CD4-positive, alpha-beta T cell treated with Interleukin-10 for 1 hour (primary cell): ENCODE measurements at regions not wholly inside any gene's neighbourhood (a gene's known extent, or its start where the extent isn't known, plus 50 kb on each side); places are given as distances from the start of the nearest gene placed in this dataset.

Experiments used
- DNase-seq: peaks from one replicate; pipeline ENCODE4 v3.0.0-alpha.2; 2020

DNA sequence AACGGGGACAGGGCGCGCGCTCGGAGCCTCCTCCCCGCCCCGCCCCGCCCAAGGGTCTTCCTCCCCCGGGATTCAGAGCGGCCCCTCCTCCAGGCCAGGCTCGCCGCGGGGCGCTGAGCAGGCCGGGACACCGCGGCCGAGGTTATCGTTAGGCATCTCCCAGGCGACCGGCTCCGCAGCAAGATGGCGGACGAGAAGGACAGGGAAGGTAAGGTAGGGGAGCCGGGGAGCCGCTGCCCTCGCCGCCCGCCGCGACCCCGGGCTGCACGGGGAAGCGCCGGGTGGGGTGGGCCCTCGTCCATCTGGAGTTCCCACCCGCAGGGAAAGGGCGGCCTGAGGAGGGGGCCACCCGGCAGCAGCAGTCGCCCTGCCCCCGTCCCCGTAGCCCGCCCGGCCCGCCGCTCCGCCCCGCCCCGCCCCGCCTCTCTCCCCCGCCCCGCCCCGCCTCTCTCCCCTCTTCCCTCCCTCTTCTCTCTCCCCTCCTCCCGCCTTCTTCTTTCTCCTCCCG, 105.9 kb upstream of the HNRNPU start:
- no peak for DNase-seq

DNA sequence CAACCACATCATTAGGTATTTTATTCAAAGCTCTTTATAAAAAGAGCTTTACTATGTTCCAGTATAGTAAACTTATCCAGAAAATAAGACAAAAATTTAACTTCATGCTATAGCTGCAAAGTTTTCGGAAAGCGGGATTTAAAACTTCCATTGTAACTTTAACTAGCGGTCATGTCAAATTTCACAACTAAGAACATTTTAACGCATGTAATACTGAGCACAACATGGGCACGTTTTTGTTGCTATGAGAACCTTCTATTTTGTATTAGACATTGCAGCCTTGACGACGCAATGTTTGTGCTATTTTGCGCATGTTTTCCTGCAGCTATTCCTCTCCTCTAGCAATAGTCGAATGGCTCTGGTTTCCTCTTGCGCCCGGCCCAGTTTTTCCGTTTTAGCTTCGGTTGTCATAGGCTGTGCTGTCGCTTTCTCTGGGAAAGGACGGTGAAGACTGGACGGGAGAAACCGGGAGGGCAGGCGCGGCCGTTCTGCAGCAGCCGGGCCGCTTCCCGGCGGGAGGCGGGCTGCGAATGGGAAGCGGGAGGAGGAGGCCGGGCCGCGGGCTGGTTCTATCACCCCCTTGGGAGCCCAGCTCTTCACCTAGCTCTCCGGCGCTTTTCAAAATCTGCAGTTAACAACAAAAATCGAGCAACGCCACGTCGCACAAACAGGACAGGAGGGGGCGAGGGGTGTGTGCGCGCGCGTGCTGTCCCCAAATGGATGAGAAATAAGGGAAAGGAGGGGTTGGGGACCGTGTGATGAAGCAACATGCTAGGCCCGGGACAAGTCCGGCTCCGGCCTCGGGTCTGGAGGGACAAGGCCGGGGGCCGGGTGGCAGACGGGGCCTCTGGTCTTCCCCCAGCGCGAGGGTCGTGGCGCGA, 105.3 kb upstream of the HNRNPU start:
- peak; percentile 88 for DNase-seq

DNA sequence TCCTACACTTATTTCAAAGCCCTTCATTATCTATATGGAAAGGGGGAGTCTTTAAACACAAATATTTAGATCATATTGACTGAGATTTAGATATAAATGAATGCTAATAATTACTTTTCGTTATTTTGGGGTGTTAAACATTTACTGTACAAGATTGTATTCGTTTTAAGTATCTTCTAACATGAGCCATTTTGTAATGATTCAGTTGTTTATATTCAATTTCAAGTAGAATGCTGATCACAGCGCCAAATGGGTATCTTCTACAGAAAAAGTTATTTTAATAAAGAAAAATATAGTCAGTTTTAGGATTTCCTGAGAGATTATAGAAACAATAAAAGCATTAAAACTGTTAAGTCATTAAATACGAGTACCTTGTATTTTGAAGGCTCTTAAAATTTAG, 104.5 kb upstream of the HNRNPU start:
- DNase-seq, result no peak

DNA sequence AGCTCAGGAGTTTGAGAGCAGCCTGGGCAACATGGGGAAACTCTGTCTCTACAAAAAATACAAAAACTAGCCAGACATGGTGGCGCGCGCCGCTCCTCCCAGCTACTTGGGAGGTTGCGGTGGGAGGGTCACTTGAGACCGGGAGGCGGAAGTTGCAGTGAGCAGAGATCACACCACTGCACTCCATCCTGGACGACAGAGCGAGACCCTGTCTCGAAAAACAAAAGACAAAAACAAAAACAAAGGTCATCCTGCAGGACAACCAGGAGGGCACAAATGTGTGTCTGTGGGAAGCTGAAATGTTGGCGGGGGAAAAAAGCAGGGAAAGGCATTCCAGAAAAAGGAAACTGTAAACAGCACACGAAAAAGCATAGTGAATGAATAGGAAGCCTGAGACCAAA, 104.1 kb upstream of the HNRNPU start:
- DNase-seq, result no peak

DNA sequence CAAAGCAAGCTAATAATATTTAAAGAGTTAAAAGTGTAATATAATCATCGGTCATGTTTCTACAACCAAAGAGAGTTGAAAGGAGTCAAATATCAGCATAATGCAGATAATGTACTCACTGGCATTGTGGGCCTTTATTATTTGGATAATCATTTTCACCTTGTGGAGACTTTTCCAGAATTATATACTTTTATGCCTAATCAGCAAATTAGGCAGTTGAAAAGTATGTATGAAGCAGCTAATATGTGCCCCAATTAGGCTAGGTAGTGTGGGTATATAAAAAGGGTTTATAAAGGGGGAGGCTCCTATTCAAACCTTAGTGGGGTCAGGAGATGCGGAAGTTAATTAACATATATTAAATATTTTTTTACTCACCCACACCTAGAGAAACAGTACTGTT, 102.8 kb upstream of the HNRNPU start:
- DNase-seq, result no peak

DNA sequence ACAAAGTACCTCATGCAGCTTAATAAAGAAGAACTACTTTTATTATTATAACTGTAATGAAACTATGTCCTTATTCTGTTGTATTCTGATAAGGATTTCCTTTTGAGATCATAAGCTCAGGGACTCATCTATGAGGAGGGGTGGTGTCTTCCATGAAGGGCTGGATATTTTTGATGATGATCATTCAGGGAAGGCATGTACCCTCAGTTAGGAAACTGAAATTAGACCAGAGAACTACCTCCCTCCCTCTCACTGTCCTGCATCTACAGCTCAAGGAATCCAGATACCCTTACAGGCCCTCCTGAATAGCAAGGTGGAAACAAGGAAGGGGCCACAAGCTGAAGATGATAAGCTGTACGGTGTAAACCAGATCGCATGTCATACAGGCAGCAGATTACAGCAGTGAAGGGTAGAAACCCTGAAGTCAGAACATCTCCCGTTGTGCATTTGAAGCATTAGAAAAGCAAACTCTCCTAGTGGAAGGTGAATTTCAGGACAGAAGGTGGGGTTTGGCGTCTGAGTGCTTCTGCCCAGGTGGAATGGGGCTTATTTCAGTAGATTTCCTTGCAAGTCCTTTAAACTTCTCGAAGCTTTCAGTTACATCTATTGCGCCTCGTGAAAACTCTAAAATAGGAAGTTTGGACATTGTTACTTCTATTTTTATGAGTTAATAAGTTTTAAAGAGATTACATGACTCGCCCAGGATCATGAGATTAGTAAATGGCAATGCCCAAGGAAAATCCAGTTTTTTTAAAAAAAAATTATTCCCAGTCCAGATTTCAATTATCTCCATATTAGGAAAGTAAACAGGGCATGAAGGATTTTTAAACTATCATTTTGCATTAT, 101.1 kb upstream of the HNRNPU start:
- DNase-seq, result no peak

DNA sequence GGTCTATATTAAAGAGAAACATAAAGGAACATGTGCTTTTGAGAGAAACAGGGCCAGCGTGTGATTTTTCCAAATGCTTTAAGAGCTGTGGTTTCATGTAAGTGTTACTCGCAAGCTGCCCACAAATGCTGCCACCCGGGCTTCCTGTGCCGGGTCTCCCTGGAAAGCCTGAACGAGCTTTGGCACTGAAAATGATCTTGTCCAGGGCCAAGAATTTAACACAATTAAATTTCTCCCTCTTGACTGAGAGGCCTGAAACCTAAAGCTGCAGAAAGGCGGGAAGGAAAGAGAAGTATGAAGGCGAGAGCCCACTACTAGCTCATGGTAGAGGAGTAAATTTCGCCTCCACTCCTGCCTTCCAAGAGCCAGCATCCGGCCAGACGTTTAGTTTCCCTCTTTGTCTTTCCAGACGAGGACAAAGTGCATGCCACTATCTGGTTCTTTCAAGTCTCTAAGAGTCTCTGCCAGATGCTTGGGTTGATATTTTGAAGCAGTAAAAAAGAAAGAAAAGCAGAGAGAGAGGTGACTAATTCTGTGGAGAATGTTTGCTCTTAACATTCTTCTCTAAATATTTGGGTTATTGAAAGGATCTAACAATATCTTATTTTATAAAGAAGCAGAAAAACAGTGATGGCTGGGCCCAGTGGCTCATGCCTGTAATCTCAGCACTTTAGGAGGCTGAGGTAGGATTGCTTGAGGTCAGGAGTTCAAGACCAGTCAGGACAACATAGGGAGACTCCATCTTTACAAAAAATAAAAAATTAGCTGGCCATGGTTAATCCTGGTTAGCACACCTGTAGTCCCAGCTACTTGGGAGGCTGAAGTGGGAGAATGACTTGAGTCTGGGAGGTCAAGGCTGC, 100.0 kb upstream of the HNRNPU start:
- DNase-seq, result peak; percentile 16

DNA sequence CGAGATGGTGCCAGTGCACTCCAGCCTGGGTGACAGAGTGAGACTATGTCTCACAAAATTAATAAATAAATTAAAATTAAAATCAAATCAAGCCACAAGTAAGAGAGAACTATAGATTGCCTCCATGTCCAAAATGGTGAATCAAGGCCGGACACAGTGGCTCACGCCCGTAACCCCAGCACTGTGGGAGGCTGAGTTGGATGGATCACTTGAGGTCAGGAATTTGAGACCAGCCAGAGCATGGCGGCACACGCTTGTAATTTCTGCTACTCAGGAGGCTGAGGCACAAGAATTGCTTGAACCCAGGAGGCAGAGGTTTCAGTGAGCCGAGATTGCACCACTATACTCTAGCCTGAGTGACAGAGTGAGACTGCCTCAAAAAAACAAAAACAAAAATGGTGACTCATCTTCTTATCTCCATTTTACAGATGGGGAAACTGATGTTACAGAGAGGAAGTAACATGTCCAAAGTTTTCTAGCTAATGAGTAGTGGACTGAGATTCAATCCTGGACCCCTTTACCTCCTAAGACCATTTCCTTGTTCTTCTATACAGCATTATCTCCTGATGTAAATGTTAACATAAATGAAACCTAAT, 99.0 kb upstream of the HNRNPU start:
- no peak for DNase-seq

DNA sequence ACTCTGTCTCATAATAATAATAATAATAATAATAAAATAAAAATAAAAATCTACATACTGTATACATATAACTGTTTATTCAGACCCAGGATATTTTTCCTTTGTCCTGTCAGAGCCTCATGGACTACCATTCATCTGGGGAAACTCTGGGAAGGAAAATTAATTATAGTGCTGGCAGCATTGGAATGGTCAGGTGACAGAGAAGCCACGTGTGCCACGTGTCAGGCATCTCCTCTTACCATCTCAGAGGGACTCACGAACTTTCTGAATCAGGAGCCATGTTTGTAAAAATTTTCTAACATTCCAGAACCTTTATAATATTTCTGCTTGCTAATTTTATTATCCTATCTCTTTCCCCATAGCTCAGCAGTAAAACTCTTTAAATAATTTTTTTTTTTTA, 97.8 kb upstream of the HNRNPU start:
- no peak for DNase-seq

DNA sequence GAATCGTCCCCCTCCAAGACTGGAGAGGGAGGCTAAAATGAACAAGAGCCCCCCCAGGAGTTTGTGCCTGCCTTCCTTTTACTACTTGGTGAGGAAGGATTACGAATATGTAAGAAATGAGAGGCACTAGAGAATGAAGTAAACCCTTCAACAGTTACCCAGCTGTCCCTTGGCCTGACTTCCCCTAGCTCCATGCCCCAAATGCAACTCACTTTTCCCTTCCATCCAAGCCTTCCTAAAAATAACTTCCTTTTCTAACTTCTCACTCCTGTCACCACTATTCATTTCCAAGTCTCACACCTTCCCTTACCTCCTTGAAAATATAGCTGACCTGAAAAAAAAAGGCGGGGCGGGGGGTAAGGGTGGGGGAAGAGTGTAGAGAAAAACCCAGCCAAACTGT, 96.6 kb upstream of the HNRNPU start:
- no peak for DNase-seq

DNA sequence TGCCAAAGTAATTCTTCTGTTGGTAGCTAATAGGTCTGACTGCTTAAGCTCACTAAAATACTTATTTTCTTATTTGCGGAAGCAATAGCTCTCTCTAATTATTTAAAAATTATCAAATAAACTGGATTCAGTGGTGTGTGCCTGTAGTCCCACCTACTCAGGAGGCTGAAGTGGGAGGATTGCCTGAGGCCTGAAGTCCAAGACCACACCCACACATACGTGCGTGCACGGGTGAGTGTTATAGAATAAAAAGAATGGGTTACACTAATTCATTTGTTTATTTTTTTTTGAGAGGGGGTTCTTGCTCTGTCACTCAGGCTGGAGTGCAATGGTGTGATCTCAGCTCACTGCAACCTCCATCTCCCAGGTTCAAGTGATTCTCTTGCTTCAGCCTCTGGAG, 94.2 kb upstream of the HNRNPU start:
- no peak for DNase-seq

DNA sequence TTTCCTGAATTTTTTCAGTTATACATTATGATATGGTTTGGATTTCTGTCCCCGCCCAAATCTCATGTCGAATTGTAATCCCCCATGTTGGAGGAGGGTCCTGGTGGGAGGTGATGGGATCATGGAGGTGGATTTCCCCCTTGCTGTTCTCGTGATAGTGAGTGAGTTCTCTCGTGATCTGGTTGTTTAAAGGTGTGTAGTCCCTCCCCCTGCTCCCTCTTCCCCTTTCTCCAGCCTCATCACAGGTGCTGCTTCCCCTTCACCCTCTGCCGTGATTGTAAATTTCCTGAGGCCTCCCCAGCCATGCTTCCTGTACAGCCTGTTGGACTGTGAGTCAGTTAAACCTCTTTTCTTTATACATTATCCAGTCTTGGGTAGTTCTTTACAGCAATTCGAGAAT, 93.2 kb upstream of the HNRNPU start:
- no peak for DNase-seq

DNA sequence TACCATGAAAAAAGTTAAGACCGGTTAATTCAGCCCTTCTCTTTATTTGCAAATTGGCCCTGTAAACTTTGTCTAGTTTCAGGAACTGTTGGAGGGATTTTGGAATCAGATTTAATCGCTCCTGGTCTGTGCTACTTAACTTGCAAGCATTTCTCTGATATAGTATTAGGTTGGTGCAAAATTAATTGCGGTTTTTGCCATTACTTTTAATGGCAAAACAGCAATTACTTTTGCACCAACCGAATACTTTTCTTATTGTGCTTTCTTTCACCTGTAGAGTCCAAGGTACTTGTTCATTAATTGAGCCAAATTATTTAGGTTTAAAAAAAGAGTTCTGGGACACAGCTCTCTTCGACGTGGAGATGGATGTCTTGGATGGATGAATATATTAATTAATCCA, 92.8 kb upstream of the HNRNPU start:
- DNase-seq, result no peak

DNA sequence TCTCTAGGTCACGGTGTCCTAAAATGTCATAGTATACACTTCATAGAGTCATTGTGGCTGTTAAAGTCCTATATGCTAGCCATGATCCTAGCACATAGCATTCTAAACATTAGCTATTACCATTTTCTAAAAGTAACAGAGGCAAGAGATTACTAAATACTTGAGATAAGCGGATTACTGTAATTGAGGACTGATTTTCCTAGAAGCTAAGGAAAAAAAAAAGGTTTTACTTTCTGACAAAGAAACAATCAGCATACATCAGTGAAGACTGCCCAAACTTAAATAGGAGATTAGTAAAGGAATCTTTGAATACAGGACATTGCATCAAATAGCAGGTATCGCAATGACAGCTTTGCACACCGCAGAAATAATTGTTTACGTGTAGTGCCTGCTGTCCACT, 91.3 kb upstream of the HNRNPU start:
- no peak for DNase-seq

DNA sequence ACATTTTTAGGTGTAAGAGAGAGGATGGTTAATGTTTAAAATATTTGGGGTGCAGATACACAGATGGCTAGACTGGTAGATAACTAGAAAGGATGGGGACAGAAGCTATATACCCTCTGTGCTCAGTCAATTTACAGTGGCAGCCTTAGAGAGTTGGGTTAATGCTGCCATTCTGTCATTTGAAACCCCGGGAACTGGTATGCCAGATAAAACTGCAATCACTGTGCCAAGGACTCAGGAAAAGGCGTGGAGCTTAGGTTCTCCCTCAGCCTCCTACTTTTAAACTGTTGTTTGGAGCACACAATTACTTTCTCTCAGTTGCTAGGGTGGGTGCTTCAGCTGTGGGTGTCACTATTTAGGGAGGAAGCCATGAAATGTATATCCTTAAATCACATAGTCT, 90.0 kb upstream of the HNRNPU start:
- DNase-seq, result no peak

DNA sequence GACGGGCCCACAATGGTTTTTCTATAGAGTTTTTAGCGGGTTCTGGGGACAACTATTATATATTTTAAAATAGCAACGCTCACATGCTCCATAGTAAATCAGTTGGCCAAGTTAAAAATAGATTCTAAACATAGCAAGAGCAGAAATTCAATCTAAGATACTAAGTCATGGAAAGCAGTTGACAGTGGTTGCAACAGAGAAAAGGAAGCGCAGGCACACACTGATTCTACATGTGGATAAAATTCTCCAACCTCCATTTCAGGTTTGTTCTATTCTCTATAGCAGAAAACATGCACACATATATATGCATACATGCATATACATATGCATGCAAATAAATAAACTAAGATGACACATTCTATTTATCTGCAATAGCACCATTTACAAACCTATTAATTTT, 89.6 kb upstream of the HNRNPU start:
- DNase-seq, result no peak

DNA sequence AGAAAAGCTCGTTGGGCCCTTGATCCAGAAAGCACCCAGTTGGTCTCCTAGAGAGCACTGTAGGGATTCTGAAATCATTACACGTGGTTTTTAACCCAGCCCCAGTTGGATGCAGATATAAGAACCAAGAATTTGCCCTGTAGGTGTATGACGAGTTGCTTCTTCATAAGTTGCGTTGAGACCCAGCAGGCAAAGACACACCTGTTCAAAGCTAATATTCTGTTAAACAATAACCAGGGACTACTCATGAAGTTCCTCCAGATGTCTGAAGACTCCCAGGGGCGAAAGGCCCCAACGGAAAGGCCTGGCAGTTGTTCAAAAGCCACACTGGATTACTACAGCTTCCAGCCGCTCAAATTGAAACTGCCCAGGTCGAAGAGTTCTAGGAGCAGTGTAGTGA, 88.6 kb upstream of the HNRNPU start:
- no peak for DNase-seq

DNA sequence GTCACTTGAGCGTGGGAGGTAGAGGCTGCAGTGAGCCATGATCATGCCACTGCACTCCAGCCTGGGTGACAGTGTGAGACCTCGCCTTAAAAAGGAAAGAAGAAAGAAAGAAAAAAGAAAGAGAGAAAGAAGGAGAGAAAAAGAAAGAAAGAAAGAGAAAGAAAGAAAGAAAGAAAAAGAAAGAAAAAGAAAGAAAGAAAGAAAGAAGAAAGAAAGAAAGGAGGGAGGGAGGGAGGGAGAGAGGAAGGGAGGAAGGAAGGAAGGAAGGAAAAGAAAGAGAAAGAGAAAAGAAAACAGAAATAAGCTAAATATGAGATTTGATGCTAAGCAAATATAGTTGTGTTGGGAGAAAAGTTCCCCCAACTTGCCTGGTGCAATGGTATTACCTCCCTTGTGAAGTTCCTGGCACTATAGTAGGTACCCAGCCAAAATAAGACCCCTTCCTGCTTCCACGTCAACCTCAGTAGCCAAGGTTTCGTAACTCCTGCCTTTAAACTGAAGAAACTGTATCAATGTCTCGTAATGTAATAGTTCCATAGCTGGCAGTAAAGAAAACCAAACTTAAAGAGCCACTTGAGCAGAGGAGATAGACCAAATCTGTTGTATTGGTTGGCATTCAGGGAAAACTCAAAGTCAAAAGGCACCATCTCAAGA, 88.1 kb upstream of the HNRNPU start:
- DNase-seq, result no peak

DNA sequence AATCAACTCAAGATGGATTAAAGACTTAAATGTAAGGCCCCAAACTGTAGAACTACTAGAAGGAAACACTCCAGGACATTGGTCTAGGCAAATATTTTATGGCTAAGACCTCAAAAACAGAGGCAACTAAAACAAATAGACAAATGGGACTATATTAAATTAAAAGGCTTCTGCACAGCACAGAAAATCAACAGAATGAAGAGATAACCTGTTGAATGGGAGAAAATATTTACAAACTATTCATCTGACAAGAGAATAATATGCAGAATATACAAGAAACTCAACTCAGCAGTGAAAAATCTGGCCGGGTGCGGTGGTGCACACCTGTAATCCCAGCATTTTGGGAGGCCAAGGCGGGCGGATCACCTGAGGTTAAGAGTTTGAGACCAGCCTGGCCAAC, 84.1 kb upstream of the HNRNPU start:
- no peak for DNase-seq

DNA sequence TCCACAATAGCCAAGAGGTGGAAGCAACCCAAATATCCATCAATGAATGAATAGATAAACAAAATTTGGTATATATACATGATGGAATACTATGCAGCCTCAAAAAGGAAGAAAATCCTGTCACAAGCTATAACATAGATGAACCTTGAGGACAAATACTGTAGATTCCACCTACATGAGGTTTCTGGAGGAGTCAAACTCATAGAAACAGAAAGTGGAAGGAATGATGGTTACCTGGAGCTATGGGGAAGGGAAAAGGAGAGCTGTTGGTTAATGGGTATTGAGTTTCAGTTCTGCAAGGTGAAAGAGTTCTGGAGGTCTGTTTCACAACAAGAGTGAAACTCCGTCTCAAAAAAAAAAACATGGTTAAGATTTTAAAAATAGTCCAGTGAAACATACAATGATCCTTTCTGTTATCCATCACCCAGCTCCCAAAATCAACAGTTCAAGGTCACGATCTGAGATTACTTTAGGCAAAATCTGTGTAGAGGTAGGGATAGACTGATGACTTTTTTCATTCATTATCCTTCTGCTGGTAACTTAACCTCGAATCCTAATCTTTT, 80.8 kb upstream of the HNRNPU start:
- no peak for DNase-seq

DNA sequence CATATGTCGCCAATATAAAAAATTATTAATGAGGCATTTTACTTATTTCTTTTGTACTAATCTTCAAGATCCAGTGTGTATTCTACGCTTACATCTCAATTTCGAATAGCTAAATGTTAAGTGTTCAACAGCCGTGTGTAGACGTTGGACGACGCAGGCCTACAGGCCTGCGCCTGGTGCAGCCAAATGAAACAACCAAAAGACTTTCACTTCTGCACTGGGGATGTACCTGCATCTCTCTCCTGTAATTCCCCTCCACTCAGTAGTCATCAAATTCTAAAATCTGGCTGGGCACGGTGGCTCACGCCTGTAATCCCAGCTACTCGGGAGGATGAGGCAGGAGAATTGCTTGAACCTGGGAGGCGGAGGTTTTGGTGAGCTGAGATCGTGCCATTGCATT, 76.8 kb upstream of the HNRNPU start:
- no peak for DNase-seq

DNA sequence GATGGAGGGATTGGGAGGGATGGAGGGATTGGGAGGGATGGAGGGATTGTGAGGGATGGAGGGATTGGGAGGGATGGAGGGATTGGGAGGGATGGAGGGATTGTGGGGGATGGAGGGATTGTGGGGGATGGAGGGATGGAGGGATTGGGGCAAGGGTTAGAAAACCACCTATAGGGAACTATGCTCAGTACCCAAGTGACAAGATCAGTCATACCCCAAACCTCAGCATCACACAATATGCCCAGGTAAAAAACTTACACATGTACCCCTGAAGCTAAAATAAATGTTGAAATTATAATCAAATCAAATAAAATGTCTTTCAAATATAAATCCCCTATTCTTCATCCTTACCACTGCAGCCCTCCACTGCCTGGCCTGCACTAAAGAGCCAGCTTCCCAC, 72.8 kb upstream of the HNRNPU start:
- no peak for DNase-seq
